ENCODE measurements at regions not wholly inside any gene's neighbourhood (a gene's known extent, or its start where the extent isn't known, plus 50 kb on each side); places are given as distances from the start of the nearest gene placed in this dataset.

DNA sequence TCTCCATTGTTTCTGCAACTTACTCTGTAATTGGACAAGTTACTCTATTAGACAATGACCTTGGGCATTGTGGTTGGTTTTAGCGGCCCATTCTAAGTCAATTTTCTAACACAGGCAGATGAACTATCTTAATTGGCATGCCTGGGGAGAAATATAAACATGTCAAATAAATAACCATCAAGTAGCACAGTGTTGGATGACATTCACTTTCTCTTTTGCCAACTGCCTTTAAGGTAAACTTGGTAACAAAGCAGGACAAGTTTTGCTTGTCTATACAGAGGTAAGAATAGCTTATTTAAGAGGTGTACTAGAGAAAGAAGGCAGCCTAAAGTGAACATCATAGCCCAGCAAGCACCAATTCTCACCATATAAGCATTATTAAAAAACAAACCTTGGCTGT lies 599.6 kb downstream of the GBE1 start:
- intact Hi-C loops (cut with DNase I): no loop called here
- Histone ChIP-seq H3K36me3 (no peaks in the 10 kb centered on the region), H3K4me3 (no peak overlapping the region), H3K27ac (no peak overlapping the region), H3K4me1 (ENCODE audit: insufficient read depth) (no peaks in the 10 kb centered on the region), H3K27me3 (no peaks in the 10 kb centered on the region), H3K9me3 (no peaks in the 10 kb centered on the region)
- TF ChIP-seq, protein P1, sequence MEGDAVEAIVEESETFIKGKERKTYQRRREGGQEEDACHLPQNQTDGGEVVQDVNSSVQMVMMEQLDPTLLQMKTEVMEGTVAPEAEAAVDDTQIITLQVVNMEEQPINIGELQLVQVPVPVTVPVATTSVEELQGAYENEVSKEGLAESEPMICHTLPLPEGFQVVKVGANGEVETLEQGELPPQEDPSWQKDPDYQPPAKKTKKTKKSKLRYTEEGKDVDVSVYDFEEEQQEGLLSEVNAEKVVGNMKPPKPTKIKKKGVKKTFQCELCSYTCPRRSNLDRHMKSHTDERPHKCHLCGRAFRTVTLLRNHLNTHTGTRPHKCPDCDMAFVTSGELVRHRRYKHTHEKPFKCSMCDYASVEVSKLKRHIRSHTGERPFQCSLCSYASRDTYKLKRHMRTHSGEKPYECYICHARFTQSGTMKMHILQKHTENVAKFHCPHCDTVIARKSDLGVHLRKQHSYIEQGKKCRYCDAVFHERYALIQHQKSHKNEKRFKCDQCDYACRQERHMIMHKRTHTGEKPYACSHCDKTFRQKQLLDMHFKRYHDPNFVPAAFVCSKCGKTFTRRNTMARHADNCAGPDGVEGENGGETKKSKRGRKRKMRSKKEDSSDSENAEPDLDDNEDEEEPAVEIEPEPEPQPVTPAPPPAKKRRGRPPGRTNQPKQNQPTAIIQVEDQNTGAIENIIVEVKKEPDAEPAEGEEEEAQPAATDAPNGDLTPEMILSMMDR (IDR thresholded peaks at IDR 0.05): no peak
- TF ChIP-seq POLR2A (IDR thresholded peaks at IDR 0.05): no peak
- TF ChIP-seq EP300 (IDR thresholded peaks at IDR 0.05): no peak
- WGBS, 3 donors: 37 to 68% (median 60%) methylated on average over 1 of the region's 1 CpG
- DNase-seq: no peak

DNA sequence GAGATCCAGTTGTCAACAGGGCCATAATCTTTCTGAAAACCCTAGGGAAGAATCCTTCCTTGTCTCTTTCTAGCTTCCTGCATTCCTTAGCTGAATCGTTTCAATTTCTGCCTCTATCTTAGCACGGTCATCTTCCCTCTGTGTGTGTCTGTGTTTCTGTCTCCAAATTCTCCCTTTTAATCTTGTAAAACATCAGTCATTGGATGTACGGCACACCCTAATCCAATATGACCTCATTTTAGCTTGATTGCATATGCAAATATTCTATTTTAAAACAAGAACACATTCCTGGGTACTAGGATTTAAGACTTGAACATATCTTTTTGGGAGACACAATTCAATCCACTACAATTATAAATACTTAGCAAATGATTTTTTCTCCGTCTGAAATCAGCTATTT lies 600.3 kb downstream of the GBE1 start:
- 43 to 60% (median 48%) methylated on average over 4 of the region's 4 CpGs for WGBS, 3 donors
- H3K27ac ChIP-seq: no peak overlapping the region
- no peaks in the 10 kb centered on the region for H3K27me3 ChIP-seq
- intact Hi-C loops (cut with DNase I): no loop called here
- DNase-seq: no peak
- no peaks in the 10 kb centered on the region for H3K36me3 ChIP-seq
- no peaks in the 10 kb centered on the region for H3K9me3 ChIP-seq
- TF ChIP-seq, protein P1 (IDR thresholded peaks at IDR 0.05): no peak
- TF ChIP-seq EP300 (IDR thresholded peaks at IDR 0.05): no peak
- TF ChIP-seq POLR2A (IDR thresholded peaks at IDR 0.05): no peak
- no peak overlapping the region for H3K4me3 ChIP-seq
- no peaks in the 10 kb centered on the region for H3K4me1 ChIP-seq (ENCODE audit: insufficient read depth)

DNA sequence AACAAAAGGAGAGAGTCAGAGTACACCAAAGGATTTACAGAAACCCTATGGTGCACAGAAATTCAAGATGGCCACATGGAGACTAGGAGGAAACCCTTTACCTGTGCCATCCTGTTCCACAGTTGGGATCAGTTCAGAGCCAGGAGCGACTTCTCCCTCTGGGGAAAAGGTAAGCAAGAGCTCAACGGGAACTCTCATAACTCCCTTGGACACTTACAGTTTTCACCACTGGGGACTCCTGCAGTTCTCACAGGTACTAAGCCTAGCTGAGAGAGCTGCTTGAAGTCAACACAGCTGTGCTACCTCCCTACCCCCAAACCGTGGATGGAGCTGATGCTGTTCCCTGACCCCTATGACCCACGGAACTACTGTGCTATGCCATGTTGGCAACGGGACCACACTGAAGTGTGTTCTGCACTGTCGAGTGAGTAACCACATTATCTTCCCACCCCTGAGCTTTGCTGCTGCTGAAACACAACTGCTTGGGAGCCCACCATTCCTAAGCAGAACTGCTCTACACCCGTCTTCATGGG lies 606.8 kb downstream of the GBE1 start:
- Histone ChIP-seq H3K27me3 (no peaks in the 10 kb centered on the region), H3K4me1 (ENCODE audit: insufficient read depth) (no peaks in the 10 kb centered on the region), H3K4me3 (no peak overlapping the region), H3K27ac (no peak overlapping the region), H3K36me3 (no peaks in the 10 kb centered on the region), H3K9me3 (no peaks in the 10 kb centered on the region)
- TF ChIP-seq POLR2A (IDR thresholded peaks at IDR 0.05) (no peak), EP300 (IDR thresholded peaks at IDR 0.05) (no peak)
- TF ChIP-seq, protein P1 (IDR thresholded peaks at IDR 0.05): no peak
- intact Hi-C loops (cut with DNase I): no loop called here
- no peak for DNase-seq
- WGBS, 3 donors: 67 to 80% (median 77%) methylated on average over 7 of the region's 7 CpGs

GRCh38 chr3:81152156-81152555 lies 609.3 kb downstream of the GBE1 start:
- Histone ChIP-seq H3K27me3 (no peaks in the 10 kb centered on the region), H3K36me3 (no peaks in the 10 kb centered on the region), H3K4me1 (ENCODE audit: insufficient read depth) (no peaks in the 10 kb centered on the region), H3K9me3 (no peaks in the 10 kb centered on the region), H3K4me3 (no peak overlapping the region), H3K27ac (no peak overlapping the region)
- intact Hi-C loops (cut with DNase I): no loop called here
- WGBS, 3 donors: 69 to 83% (median 77%) methylated on average over 2 of the region's 2 CpGs
- DNase-seq: no peak
- TF ChIP-seq POLR2A (IDR thresholded peaks at IDR 0.05) (no peak), EP300 (IDR thresholded peaks at IDR 0.05) (no peak)
- TF ChIP-seq, protein P1 (IDR thresholded peaks at IDR 0.05): no peak

Data from ovary (tissue), 7 donors.